NT2/D1 (cell line): ENCODE measurements at regions not wholly inside any gene's neighbourhood (a gene's known extent, or its start where the extent isn't known, plus 50 kb on each side); places are given as distances from the start of the nearest gene placed in this dataset.

ENCODE experiments used
- DNase-seq: peaks from one replicate; pipeline ENCODE4 v3.0.0-alpha.2; 2011; ENCODE audit warnings: low read depth, low spot score
- H3K27me3 ChIP-seq: 2 replicates; pipeline ENCODE4 v1.6.0; 2011; ENCODE audit warnings: mild to moderate bottlenecking; ENCODE audit not compliant: insufficient read length, insufficient read depth
- H3K36me3 ChIP-seq: 2 replicates; pipeline ENCODE4 v1.6.1; 2011; ENCODE audit warnings: mild to moderate bottlenecking, low read length, mixed read lengths; ENCODE audit not compliant: insufficient read depth, insufficient read length
- H3K4me1 ChIP-seq: 2 replicates; pipeline ENCODE4 v1.5.1; 2011; ENCODE audit not compliant: insufficient read depth, insufficient read length
- H3K4me3 ChIP-seq: 2 replicates; pipeline ENCODE4 v1.5.1; 2011; ENCODE audit warnings: low read depth; ENCODE audit not compliant: insufficient read length
- H3K9ac ChIP-seq: 2 replicates; pipeline ENCODE4 v1.6.0; 2011; ENCODE audit warnings: low read depth; ENCODE audit not compliant: insufficient read length
- H3K9me3 ChIP-seq: 2 replicates; pipeline ENCODE4 v1.5.1; 2011; ENCODE audit warnings: mild to moderate bottlenecking, low read length; ENCODE audit not compliant: insufficient read depth
- SUZ12 ChIP-seq: IDR thresholded peaks from 2 replicates; pipeline ENCODE4 v1.6.1; 2011; ENCODE audit not compliant: insufficient read length, insufficient read depth; ENCODE audit errors: extremely low read depth
- YY1 ChIP-seq: IDR thresholded peaks from 2 replicates; pipeline ENCODE4 v1.6.1; 2011; ENCODE audit not compliant: insufficient read length, insufficient read depth
- ZNF274 ChIP-seq: IDR thresholded peaks from 2 replicates; pipeline ENCODE4 v1.6.1; 2011; ENCODE audit warnings: mild to moderate bottlenecking, low read depth, low read length

DNA sequence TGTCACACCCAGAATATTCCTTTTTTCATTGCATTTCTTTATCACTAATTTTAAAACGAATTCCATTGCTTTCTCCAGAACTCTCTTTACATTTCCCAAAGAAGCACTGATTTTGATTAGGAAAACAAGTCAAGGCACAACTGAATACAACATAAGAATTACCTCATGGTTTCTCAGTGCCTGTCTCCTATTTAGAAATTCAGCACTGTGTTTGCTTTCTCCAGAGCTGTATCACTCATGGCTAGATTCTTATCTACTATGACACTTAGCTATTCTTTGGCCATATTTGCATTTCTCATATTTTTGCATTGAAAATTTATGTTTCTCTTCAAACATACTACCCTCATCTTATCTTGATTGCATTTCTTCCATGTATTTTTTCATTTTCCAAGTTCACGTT lies 1402.0 kb downstream of the MRPL39 start:
- no peaks in the 10 kb centered on the region for H3K4me1 ChIP-seq
- no peaks in the 10 kb centered on the region for H3K27me3 ChIP-seq
- H3K36me3 ChIP-seq = no peaks in the 10 kb centered on the region
- no peak for DNase-seq
- H3K4me3 ChIP-seq = no peak overlapping the region
- TF ChIP-seq YY1 = no peak
- no peak for TF ChIP-seq ZNF274
- no peak for TF ChIP-seq SUZ12
- H3K9ac ChIP-seq = no peak overlapping the region
- H3K9me3 ChIP-seq = no peaks in the 10 kb centered on the region; the same call in 1 of the 2 replicates

- H3K4me3 ChIP-seq = no peak overlapping the region
- H3K9me3 ChIP-seq = no peaks in the 10 kb centered on the region; the same call in 1 of the 2 replicates
- DNase-seq = no peak
- TF ChIP-seq SUZ12 (no peak), YY1 (no peak), ZNF274 (no peak)
- H3K27me3 ChIP-seq = no peaks in the 10 kb centered on the region
- H3K4me1 ChIP-seq = no peaks in the 10 kb centered on the region
- H3K36me3 ChIP-seq = no peaks in the 10 kb centered on the region
- H3K9ac ChIP-seq = no peak overlapping the region
These were observed 1402.6 kb downstream of the MRPL39 start for GRCh38 chr21:24204641-24205040.

DNA sequence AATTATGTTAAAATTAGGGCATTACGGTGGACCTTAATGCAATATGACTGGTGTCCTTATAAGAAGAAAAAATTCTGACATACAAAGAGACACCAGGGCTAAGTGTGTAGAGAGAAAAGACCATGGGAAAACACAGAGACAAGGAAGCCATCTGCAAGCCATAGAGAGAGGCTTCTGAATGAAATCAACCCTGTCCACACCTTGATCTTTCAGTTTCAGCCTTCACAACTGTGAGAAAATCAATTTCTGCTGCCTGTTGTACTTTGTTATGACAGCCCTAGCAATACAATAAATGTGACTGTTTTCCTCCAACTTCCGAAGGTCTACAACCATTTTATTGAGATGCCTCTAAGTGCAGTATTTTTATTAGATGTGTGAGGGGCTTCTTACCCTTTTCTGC lies 1407.2 kb downstream of the MRPL39 start:
- Histone ChIP-seq H3K4me3 (no peak overlapping the region), H3K36me3 (no peaks in the 10 kb centered on the region)
- TF ChIP-seq ZNF274 (no peak), YY1 (no peak), SUZ12 (no peak)

GRCh38 chr21:24197923-24198322 lies 1409.4 kb downstream of the MRPL39 start:
- no peak for TF ChIP-seq YY1
- no peak for TF ChIP-seq SUZ12
- TF ChIP-seq ZNF274 = no peak
- DNase-seq = no peak
- H3K4me1 ChIP-seq = no peaks in the 10 kb centered on the region
- no peaks in the 10 kb centered on the region for H3K36me3 ChIP-seq
- no peak overlapping the region for H3K4me3 ChIP-seq
- H3K27me3 ChIP-seq = no peaks in the 10 kb centered on the region
- no peaks in the 10 kb centered on the region for H3K9me3 ChIP-seq
- H3K9ac ChIP-seq = no peak overlapping the region

More for the DNA sequence above, 1407.2 kb downstream of the MRPL39 start:
- no peaks in the 10 kb centered on the region for H3K9me3 ChIP-seq
- DNase-seq = no peak
- no peak overlapping the region for H3K9ac ChIP-seq
- H3K27me3 ChIP-seq = no peaks in the 10 kb centered on the region
- H3K4me1 ChIP-seq = no peaks in the 10 kb centered on the region

DNA sequence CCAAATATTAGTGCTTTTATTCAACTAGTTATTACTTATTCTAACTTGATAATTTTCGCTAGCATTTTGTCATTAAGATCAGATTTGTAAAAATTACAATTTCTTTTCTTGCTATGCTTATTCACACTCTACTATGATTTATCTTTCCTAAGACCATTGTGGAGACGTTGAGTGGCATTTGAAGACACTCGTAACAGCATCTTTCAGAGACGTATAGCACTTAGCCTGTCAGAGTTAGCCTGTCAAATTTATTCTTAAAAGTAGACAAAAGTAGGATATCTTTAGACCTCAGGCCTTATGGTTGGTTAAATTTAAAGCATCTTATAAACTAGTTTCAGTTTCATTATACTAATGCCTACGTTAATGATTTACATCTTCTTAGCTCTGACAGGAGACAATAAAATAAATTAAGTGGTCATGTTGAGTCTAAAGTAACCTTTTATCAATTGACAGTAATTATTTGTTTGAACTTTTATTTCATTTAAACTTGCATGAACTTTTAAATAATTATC lies 1410.1 kb downstream of the MRPL39 start:
- Histone ChIP-seq H3K4me3 (no peak overlapping the region), H3K9me3 (no peaks in the 10 kb centered on the region), H3K9ac (no peak overlapping the region), H3K36me3 (no peaks in the 10 kb centered on the region), H3K4me1 (no peaks in the 10 kb centered on the region), H3K27me3 (no peaks in the 10 kb centered on the region)
- no peak for TF ChIP-seq YY1
- TF ChIP-seq SUZ12 = no peak
- no peak for TF ChIP-seq ZNF274
- no peak for DNase-seq

GRCh38 chr21:24188506-24188905 lies 1418.8 kb downstream of the MRPL39 start:
- TF ChIP-seq YY1 (no peak), ZNF274 (no peak), SUZ12 (no peak)
- no peak overlapping the region for H3K4me3 ChIP-seq
- no peaks in the 10 kb centered on the region for H3K4me1 ChIP-seq
- no peak for DNase-seq
- H3K9me3 ChIP-seq = no peaks in the 10 kb centered on the region
- no peaks in the 10 kb centered on the region for H3K36me3 ChIP-seq
- no peak overlapping the region for H3K9ac ChIP-seq
- no peaks in the 10 kb centered on the region for H3K27me3 ChIP-seq

- Histone ChIP-seq H3K4me1 (no peaks in the 10 kb centered on the region), H3K36me3 (no peaks in the 10 kb centered on the region), H3K9me3 (peaks cover 13% of the 10 kb centered on the region; the same call in 1 of the 2 replicates), H3K9ac (no peak overlapping the region), H3K27me3 (no peaks in the 10 kb centered on the region), H3K4me3 (no peak overlapping the region)
- TF ChIP-seq YY1 (no peak), SUZ12 (no peak), ZNF274 (no peak)
- no peak for DNase-seq
These were observed 1424.2 kb downstream of the MRPL39 start for GRCh38 chr21:24183077-24183476.

DNA sequence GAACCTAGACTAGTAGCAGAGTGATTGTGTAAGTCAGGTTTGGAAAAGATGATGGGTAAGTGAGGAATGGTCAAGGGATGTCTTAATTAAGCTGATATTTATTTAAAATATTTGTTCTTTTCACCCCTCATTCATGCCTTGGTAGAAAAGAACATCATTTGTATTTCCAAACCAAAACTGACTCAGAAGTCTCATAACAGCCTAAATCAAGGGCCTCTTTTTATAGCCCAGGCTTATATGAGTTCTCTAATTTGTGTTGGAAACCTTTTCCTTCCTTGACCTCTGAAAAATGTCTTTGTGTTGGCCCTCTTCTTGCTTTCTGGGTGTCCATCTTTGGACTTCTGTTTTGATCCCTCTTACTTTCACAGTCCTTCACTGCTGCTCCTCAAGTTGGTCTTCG lies 1428.2 kb downstream of the MRPL39 start:
- Histone ChIP-seq H3K4me3 (no peak overlapping the region), H3K36me3 (no peaks in the 10 kb centered on the region), H3K9ac (no peak overlapping the region), H3K27me3 (no peaks in the 10 kb centered on the region), H3K9me3 (peaks cover 13% of the 10 kb centered on the region; the same call in 1 of the 2 replicates), H3K4me1 (no peaks in the 10 kb centered on the region)
- peak; percentile 58 for TF ChIP-seq ZNF274
- no peak for TF ChIP-seq SUZ12
- TF ChIP-seq YY1 = no peak
- DNase-seq = no peak
